ENCODE measurements at regions not wholly inside any gene's neighbourhood (a gene's known extent, or its start where the extent isn't known, plus 50 kb on each side); places are given as distances from the start of the nearest gene placed in this dataset.

- TF ChIP-seq FOXP2 (optimal IDR thresholded peaks at IDR 0.05; ENCODE audit: borderline replicate concordance, extremely low read depth, extremely low read length, insufficient read depth) (no peak), POLR2AphosphoS5 (IDR thresholded peaks at IDR 0.05; ENCODE audit: low read depth, low read length) (no peak), SIN3A (IDR thresholded peaks at IDR 0.05; ENCODE audit: borderline replicate concordance, insufficient read depth, low read length) (no peak), REST (IDR thresholded peaks at IDR 0.05; ENCODE audit: insufficient read depth in 1 of 2, low read depth in 2 of 2, low read length in 2 of 2) (no peak), TAF1 (IDR thresholded peaks at IDR 0.05; ENCODE audit: borderline replicate concordance, insufficient read depth, low read length) (no peak)
Measured at GRCh38 chr11:100561323-100561722, 125.8 kb upstream of the ARHGAP42 start.

Data from PFSK-1 (cell line).